GM19043 (cell line): ENCODE measurements at regions not wholly inside any gene's neighbourhood (a gene's known extent, or its start where the extent isn't known, plus 50 kb on each side); places are given as distances from the start of the nearest gene placed in this dataset.

Source experiments
- ATAC-seq: cut with Tn5 transposase; IDR thresholded peaks from one replicate; pipeline ENCODE4 v1.9.1; 2021; ENCODE audit warnings: low read depth; ENCODE audit not compliant: unreplicated experiment

DNA sequence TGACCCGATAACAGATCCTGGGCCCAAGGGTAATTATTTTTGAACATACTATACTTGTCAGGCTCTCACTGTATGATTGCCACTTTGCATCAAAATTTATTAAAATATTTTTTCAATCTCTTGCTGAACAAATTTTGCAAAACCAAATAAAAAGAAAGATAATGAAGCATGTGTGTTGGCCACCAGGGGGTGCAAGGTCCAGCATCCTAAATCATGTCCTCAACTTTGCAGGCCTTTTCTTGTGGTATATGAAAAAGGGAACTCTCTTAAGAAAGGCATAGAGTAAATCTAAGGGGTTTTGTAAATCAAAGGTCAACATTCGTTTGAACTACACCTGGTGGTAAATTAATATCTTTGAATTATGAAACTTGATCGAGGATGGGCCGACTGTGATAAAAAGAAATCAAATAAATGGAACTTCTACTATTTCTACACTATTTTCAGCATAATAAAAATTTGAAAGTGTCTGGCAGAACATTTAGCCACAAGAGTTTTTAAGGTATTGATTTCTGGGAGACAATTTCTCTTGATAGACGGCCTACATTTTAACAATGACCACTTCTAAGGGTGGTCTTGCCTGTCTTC lies 676.5 kb downstream of the DMRTA1 start:
- no peak for ATAC-seq

DNA sequence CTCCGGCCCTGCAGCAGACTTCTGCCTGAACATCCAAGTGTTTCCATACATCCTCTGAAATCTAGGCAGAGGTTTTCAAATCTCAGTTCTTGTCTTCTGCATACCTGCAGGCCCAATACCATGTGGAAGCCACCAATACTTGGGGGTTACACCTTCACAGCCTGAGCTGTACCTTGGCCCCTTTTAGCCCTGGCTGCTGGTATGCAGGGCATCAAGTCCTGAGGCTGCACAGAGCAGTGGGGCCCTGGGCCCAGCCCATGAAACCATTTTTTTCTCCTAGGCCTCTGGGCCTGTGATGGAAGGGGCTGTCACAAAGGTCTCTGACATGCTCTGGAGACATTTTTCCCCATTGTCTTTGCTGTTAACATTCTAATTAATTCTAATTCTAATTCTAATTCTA lies 680.6 kb downstream of the ELAVL2 start:
- no peak for ATAC-seq

DNA sequence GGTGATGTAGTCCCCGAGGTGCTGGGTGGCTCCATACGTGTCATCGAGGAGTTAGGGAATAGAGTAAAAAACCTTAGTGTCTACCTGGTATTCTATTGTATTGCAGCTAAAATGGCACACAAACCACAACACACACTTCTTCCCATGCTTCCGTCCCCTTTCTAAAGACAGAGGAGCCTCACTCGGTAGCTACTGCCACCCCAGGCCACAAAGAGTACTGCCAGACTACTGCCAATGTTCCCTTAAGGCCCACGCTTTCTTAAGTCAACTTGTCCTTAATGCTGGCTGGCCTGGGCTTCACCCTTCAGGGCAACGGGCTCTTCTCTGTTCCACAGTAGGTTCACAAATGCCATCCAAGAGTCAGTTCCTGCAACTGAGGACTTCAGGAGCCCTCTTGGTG lies 673.0 kb downstream of the ELAVL2 start:
- no peak for ATAC-seq

DNA sequence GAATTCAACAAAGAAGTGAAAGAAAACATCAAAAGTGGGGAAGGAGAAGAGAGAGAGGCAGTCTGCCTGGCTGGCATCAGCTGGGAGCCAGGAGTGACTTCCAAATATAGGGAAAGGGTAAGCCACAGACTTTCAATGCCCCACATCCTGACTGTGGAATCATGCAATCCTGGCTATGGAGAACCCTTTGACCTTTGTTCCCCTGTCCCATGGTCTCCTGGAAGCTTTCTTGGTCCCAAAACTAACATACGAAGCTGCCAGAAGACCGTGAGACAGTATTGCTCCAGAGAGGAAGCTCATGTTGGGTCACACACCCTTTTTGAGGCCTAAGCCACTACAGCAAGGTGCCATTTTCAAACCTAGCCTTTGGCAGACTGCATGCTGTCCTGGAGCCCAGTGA lies 665.5 kb downstream of the ELAVL2 start:
- ATAC-seq = no peak

DNA sequence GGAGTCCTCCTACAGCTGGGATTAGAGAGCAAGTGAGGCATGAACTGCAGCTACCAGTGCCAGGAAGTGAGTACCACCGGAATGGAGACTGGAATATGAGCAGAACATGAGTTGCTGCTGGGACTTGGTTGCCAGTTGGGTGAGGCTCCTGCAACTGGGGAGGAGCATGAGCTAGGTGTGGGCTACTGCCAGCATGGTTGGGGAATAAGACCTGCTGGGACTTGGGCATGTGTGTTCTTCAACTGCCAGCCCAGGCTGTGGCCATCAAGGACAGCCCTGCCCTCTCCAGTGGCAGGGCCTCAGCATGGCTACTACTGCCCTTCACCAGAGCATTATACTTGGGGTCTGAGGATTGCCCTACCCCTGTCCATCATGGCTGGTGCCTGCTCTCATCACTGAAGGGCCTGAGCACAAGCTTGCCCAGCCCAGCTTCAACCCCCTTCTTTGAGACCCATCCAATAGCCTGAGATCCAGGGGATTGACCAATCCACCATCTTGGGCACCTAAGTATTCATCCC lies 665.0 kb downstream of the ELAVL2 start:
- no peak for ATAC-seq

DNA sequence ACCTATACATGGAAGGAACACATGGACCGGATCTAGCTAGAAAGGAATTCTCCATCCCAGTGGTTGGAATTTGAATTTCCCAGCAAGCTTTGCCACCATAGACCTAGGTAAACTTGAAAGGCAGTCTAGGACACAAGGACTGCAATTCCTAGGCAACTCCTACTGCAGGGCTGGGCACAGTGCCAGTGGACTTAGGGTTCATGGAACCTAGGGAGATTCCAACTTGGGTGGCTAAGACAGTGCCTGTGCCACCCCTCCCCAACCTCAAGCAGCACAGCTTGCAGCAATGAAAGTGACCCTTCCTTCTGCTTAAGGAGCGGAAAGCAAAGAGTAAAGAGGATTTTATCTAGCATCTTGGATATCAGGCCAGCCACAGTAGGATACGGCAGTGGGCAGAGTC lies 663.3 kb downstream of the ELAVL2 start:
- ATAC-seq = no peak

DNA sequence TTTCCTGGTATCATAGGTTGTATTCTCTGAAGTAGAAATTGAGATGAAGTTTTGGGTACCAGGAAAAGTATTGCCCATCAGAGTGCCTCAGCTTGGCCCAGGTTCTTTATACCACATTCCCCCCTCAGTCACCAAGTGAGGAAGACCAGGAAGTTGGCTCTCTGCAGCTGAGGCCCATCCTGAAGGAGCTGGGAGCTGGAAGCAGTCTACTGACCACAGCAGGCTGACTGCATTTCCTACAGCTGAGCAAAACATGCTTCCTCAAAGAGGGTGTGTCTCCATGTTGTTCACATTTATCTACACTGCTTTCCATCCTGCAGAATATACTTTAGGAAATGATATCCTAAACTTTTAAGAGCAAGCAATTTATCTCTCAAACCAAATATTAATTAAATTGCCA lies 654.6 kb downstream of the ELAVL2 start:
- ATAC-seq = no peak

DNA sequence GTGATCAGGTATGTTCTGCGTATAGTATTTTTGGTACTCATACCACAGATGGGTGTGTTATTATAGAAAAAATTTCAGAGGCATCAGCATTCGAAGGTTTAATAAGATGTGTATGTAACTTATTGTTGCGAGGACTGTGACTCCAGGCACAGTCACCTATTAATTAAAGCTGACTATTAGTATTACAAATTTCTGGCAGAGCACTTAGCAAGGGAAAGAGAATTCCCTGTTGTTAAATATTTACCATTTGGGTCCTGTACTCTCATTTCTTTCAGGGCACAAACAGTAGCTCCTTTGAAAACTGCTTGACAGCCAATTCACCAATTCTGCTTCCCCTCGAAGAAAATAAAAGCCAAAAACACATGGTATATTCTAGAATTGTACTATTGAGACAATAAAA lies 653.8 kb downstream of the ELAVL2 start:
- no peak for ATAC-seq

DNA sequence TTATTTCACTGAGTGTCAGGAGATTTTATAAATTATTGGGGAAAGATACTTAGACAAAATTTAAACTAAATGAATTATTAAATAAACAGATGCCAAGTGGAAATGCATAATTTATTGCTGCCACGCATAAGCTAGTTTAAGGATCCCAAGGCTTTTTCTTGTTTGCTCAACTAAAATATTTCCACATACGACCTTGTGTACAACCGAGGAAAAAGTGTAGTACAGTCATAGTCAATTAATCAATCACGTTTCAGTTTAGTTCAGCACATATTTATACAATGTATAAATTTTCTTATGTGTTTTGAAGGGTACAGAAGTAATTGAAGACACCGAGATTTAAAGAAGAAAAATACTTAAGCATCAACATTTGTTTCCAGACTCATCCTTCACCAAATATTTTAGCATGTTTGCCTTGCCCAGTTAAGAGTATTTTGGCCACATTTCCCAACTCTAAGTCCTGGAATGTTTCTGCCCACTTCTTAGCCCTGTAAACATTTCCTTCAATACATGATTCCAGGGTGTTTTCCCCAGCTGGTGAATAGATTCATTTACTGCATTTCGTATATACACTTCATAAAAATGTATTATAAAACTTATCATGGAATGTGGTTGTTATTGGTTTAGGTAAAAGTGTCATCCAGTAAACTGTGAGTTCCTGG lies 652.9 kb downstream of the ELAVL2 start:
- no peak for ATAC-seq

DNA sequence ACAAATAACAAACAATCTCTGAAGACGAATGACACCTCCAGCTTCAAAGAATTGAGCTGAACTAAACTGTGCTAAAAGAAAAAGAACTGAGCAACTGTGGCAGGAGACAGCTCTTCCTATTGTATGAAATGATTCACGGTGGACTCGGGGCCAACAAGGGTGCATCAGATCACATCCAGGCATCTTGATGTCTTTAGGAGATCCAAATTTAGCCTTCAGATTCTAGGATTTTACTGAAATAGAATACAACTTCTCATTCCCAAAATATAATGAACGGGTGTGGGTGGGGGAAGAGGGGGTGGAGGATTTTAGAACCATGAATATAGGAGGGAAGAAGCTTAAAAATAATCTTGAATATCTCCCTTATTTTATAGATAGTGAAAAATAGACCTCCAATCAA lies 631.8 kb downstream of the ELAVL2 start:
- no peak for ATAC-seq

DNA sequence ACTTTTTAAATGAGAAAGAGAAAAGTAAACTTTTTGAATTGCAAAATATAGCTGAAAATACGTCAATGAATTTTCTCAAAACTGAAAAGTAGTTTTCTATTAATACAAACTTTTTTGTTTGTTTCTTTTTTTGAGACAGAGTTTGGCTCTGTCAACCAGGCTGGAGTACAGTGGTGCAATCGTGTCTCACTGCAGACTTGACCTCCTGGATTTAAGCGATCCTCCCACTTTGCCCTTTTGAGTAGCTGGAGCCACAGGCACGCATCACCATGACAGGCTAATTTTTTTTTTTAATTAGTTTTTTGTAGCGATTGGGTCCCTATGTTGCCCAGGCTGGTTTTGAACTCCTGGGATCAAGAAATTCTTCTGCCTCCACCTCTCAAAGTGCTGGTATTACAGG lies 610.4 kb downstream of the ELAVL2 start:
- ATAC-seq = no peak

DNA sequence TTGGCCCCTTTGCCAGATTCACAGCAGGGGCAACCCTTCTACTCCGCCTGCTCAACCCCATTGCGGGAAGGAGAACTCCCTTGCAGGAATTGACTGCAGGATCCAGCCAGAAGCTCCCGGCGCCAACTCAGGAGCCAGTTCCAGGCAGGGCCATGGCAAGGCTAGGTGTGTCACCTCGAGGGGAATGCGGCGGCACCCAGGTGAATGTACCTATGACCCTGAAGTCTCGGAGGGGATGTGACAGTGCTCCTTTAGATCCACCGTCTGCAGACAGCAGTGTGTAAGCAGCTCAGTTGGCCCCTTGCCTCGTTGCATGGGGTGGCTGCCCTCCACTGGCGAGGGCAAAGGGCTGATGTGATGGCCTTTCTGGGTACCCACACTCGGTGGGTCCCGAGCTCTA lies 606.6 kb downstream of the ELAVL2 start:
- ATAC-seq = no peak

DNA sequence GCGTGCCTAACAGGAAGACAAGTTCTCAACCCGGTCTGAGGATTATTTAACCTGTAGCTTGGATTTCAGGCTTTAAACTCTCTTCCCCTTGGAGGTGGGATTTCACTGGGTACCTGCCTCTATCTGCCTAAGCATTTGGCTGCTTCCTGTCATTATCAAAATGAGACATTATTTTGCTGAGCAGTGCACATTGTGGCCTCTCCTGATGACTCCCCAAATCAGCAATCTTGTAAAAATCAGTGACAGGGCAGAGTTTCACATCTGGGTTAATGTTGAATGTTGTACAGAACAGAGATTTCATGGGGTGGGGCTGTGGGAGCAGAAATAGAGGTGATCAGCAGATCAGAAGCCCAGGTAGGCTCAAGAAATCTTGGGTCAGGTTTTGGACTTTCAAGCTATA lies 605.9 kb downstream of the ELAVL2 start:
- no peak for ATAC-seq

DNA sequence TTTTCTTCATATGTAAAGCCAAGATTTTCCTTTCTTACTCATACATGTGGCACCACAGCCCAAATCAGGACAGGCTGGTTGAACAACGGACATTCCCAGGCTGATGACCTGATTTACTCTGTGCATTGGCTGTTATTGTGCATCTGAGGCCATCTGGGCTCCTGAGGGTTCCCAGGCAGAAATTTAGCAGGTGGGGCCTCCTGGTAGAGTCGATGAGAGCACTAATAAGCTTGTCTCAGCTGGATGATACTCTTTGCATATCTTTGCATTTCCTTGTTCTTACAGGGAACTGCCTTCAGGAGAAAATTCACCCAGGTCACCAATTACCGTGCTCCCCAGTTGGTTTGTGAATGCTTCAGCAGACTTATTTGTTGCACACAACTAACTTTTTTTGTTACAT lies 605.1 kb downstream of the ELAVL2 start:
- ATAC-seq = no peak

DNA sequence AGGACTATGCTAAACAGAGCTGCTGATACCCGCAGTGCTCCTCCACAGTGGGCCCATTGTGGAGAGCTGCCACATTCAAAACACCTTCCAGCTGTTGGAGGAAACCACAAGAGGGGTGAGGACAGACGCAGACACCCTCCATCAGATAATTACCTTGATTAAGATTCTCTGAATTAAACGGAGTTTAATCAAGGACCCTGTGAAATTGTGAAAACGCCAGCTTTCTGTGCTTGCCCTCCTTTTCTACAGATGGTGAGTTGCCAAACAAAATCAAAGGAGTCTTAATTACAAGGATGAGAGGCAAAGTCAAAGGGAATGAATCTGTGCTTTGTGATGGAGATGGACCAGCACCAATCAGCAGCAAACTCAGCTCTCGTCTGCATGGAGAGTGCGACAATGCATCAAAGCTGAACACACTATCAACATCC lies 596.1 kb downstream of the ELAVL2 start:
- ATAC-seq = no peak

DNA sequence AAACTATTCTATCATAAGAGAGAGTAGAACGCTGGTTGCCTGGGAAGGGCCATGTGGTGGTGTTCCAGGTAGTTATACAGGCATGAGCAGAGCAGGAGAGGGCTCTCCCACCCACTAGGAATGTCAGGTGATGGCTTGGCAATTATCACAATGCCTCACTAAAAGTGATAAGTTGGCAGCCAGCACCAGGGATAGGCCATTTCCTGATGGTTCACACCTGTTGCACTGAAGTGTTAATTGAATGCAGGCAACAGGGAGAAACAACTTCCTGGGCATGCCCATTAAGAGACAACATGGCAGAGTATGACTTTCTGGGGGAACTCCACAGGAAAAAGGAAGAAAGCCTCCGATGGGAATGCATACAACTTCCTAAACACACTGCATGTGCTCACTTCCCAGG lies 593.2 kb downstream of the ELAVL2 start:
- no peak for ATAC-seq

DNA sequence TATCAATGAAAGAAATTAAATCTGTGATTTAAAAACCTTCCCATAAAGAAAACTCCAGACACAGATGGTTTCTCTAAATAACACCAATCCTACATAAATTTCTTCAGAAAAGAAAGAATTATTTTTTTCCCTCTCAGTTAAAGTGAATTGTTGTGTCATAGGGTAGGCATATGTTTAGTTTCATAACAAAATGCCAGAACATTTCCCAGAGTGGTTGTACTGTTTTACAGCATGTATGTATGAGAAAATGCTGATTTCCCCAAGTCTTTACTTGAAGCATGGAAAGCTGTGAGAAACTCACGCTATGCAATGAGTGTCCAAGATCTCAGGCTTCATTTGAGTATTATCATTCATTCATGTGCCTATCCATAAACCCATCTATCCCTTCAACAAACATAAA lies 582.5 kb downstream of the ELAVL2 start:
- ATAC-seq = no peak

DNA sequence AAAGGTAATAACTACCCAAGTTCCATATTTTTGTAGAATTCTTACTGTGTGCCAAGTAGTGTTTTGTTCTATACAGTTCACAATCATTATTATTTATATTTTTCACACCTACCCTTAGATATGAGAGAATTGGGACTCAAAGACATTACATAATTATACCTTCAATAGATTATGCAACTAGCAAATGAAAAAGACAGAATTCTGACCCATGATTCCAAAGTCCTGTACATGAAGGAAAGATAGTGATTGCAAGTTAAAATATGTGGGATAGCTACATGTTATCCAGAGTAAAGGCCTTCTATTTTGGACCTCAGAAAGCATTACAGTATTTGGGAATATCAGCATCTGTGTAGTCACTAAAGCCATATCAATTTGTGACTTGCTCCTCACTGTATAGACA lies 581.0 kb downstream of the ELAVL2 start:
- ATAC-seq = no peak

DNA sequence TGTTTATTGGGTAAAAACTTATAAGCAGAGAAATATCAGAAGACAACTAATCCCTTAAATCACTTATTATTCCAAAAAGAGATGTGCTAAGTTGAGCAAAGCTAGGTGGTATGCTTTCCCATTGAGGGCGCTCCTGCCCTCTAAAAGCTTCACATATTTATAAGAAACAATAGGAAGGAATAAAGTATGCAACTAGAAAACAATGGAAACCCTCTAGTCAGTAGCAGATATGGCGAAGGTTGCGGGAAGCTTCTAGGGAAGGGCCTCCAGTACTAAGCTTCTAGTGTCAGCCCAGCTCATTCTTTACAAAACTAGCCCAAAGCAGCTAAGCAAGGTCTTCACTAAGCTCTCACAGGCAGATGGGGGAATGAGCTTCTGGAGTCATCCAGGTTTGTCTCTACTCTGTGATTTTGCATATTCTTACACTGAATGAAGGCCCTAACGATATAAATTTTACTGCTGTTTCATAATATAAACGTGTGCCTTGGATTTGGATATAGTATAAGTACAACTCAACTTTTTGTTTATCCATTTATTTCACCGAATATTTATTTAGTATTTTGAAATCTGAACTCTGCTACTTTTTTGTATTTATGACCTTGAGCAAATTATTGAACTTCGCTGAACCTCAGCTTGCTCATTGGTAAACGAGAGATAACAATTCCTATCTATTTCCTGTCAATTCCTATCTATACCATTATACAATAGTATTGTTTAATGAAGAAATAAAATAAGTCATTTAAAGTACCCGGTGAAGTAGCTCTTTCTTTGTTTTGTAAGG lies 571.4 kb downstream of the ELAVL2 start:
- no peak for ATAC-seq

DNA sequence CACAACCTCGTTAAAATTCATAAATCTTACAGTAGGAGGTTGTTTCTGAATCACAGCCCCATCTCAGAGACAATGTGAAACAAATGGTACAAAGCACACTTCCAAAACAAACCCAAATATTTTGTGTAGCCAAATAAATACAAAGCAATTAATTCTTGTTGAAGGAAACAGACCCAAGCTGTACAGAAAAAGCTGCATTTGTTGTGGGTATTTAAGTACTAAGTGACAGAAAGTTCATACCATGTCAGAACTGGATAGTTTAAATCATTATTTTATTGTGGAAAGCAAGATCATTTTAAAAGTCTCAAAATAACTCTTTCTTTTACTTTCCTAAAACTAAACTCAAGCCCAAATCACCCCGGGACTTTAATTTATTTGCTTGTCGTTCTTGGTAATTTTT lies 570.7 kb downstream of the ELAVL2 start:
- ATAC-seq = no peak

DNA sequence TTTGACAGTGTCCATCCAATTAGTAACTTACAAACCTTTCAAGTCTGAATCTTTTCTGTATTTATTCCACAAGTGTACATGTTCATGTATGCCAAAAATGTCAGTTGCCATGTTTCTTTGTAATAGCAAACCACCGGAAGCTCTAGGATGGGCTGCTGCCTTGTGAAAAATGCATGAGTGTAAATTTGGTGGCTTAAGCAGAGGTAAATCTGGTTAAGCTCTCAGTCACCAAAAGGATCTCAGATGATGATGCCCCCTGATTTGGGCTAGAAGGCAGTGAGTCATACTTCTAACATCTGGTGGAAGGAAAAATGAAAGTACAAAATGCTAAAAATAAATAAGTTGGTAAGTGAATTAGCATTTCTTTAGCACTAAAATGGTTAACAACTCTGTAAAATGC lies 567.5 kb downstream of the ELAVL2 start:
- ATAC-seq = no peak

DNA sequence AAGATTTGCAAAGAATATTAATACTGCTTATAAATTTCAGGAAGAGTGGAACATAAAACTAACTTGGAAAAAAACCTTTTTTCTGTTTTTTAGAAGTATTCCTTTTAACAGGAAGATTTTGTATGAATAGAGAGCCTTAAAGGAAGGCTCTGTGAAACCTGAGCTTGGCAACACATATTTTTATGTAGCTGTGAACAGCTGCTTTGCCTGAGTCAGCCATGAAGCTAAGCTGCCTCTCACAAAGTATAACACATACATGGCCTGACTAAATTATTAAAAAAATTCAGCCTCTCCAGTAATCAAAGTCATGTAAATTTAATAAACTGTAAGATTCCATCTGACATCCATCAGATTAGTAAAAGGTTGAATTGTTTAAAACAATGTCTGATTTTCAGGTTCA lies 547.5 kb downstream of the ELAVL2 start:
- ATAC-seq = no peak
